ENCODE measurements at regions not wholly inside any gene's neighbourhood (a gene's known extent, or its start where the extent isn't known, plus 50 kb on each side); places are given as distances from the start of the nearest gene placed in this dataset.
A peak's percentile ranks its signal among the peaks of the same experiment; 100 is the strongest.

DNA sequence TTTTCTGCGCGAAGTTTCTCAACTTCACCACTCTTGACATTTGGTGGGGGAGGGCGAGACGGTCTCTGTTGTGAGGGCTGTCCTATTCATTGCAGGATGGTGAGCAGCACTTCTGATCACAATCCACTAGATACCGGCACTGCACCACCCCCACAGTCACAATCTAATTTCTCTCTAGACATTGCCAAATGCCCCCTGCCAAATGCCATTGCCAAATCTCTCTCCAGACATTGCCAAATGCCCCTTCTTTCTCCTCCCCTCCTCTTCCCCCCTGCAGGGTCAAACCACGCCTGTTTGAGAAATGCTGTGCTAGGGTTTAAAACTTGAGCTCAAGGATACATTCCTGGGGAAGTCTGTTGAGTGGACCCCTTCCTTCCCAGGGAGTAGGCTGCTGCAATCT is 603.5 kb upstream of the CDH4 start:
- DNase-seq = no peak

DNA sequence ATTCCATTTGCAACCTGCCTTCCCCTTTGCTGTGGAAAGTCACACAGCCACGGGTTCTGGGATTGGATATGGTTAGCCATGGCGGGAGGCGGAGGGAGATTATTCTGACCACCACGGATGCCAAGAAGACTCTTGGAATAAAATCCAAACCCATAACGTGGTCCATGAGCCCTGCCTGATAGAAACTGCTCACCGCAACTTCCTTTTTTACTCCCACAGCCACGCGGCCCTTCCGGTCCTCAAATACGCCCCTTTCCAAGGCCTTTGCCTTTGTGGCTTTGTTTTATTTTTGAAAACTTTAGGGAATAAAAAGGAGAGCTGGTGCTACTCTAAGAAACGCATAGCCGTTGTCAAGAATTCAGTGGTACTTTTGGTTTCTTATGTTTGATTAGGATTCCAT is 602.5 kb upstream of the CDH4 start:
- DNase-seq = no peak

DNA sequence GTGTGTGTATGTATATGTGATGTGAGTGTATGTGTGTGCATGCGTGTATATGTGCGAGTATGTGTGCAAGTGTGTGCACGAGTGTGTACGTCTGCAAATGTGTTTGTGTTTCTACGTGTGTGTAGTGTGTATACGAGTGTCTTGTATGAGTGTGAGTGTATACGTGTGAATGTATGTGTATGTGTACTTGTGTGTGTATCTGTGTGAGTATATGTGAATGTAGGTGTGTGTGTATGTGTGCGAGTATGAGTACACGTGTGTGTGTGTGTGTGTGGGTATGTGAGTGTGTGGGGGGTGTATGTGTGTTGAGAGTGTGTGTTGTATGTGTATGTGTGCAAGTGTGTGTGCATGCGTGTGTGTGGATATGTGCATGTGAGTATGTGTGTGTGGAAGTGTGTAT is 602.0 kb upstream of the CDH4 start:
- no peak for DNase-seq

DNA sequence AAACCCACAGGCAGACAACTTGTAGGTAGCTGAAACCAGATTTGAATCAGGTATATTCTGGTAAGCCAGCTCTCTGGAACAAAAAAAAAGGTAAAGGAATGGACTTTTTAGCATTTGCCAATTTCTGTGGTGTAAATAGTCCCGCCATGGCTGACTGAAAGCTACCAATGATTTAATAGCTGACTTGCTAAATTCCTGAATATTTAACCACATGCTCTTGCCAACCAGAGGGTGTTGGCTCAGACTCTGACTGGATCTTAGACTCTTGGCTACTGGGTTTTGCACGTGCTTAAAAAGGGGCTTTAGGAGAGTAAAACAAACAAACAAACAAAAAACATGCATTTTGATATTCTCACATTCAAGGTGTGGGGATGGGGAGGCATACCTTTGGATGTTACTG is 600.0 kb upstream of the CDH4 start:
- no peak for DNase-seq

DNA sequence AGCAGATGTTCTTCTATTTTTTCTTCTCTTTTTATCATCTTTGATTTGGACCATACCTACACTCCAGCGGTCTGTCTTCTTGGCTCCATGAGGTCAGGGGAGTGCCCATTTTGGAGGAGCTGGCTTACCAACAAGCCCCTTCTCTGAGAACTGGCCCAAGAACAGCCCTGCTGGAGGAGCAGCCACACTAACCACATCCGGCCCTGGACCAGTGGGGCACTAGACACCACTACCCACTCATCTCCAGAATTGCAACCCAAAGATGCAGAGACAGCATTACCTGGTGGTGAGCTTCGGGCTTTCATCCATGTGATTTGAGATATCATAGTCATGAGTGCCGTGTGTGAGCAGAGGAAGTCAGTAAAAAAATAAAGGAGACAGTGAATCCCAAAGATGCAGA is 599.4 kb upstream of the CDH4 start:
- DNase-seq = no peak

DNA sequence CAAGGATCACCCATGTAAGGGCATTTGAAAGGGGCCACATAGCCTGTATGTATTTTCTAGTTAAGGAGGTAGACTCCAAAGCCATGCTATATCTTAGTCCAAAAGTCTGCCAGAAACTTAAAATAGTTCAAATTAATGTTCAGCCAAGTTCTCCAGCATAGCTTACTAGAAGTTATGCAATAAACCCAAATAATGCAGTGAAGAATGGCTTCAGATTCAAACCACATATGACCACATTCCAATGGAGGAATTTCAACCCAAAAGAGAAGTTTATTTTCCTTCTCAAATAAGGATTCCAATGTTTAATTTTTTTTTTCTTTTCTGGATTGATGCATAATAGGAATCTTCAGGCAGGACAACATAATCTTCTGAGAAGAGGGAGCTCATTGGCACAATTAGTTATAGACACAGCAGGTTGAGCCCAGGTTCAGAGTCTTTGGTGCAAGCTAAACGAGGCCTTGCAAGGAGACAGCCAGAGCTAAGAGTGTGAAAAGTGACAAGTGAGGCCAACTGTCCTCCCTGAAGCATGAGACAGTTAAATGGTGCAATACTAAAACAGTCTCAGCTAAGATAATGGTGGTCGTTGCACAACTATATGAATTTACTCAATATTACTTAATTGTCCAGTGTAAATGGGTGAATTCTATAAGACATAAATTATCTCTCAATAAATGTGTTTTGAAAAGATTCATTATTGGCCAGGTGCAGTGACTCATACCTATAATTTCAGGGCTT is 598.8 kb upstream of the CDH4 start:
- DNase-seq = peak; percentile 56

DNA sequence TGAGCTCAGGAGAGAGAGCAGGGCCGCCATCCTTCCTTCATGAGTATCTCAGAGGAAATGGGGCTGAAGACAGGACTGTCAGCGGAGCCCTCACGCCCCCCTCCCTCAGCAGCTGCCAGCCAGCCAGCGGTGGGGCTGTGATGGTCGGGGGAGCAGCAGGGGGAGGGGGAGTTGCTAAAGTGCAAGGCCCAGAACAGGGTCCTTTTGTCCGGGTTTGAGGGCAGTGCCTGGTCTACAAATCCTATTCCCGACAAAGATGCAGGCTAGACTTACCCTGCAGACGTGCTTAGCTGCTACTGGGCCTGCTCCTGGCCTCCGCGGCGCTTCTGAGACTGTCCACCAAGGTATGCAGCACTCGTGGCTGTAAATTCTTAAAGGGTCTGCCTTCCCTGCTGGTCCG is 593.4 kb upstream of the CDH4 start:
- DNase-seq = no peak

DNA sequence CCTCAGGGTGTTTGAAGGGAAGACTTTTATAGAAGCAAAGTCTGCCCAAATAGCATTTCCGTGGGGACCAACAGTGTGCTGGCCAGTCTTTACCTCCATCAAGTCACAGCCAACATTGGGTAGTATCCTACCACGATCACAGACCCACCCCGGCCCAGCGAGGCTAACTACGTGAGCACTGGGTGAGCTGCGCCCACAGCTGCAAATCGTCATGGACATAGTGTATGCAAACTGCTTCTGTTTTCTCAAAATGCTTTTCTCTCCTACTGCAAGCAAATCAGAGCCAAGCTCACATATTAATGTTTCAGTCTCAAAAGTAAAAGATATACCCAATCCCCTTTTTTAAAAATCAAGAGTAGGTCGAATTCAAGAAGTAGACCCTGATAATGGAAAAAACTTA is 592.8 kb upstream of the CDH4 start:
- DNase-seq = no peak

DNA sequence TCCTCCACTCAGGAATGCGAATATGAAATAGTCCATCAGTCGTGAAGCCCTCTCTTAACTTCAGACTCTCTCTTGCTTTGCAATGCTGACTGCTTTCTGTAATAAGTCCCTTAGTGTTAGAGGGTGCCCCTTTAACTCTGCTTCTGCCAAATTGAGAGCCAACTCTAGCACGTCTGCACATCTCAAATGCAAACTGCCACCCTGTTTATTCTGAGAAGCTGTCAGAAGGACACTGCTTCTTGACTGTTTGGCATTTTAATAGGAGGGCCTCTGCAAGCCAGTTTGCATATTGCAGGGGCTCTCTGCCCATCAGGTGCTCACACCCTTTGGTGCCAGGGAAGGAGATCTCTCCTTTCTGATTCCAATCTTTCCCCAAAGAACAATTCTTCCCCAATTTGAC is 589.8 kb upstream of the CDH4 start:
- DNase-seq = no peak

DNA sequence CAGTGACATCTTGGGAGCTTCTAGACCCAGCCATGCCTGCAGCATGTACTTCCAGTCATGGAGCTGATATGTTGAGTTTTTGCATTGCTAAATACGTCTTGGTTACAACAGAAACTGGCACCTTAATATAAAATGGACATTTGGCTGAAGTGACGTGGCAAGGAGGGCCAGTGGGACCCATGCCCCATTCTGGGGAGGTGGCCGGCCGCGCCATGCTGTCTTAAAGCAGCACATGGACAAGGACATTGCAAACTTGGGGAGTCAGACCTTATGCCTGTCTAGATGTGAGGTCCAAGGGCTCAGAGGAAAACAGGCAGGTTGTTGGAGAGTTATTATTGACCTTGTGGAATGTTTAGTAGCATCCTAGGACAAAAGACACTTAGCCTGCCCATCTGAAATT is 588.0 kb upstream of the CDH4 start:
- no peak for DNase-seq

DNA sequence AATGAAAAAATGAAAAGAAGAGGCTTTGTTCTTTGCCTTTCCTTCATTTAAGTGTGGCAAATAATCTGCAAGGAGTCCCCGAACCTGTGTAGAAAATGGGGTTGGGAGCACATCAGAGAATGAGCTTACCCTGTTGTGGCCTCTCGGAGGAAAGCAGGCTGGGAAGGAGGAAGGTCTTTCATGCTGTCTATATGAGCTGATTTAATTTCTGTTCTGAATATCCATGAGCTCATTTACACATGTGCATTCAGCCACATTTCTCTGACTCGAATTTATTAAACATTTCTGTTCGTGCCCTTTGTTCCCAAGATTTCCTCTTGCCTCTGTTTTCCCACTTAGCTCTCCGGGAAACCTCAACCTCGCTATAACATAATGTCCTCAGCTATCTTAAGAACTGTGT is 584.4 kb upstream of the CDH4 start:
- no peak for DNase-seq

DNA sequence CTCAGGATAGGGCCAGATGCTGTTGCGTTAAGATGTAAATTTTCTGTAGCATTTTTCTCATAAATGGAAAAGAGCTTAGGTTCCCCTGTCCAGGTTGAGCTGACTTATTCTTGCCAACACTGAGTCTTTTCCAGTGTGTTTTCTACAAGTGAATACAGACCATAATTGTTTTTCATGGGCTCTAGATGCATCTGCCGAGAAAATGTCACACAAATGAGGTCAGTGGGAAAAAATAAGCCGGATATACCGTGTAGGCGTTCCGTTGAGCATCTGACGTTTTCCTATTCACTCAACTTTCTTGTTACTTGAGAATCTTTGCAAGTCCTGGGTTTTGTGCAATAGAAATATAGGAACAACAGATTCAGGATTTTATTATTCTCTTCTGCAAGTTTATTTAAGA is 582.9 kb upstream of the CDH4 start:
- DNase-seq = no peak

DNA sequence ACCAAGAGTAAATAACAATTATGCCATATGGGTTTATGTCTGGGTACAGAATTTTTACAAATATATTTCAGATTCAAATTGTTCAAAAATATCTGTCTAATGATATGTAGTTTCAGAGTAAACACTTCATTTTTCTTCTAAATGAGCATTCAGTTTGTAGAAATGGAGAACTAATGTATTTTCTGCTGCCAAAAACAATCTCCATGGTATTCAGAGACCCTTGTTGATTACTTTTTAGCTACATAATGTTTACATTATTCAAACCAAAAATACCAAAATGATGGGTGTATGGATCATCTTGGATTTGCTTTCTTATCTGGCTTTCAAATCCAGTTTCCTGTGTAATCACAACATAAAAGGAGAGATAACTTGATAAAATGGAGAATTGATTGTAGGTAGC is 576.0 kb upstream of the CDH4 start:
- DNase-seq = no peak

DNA sequence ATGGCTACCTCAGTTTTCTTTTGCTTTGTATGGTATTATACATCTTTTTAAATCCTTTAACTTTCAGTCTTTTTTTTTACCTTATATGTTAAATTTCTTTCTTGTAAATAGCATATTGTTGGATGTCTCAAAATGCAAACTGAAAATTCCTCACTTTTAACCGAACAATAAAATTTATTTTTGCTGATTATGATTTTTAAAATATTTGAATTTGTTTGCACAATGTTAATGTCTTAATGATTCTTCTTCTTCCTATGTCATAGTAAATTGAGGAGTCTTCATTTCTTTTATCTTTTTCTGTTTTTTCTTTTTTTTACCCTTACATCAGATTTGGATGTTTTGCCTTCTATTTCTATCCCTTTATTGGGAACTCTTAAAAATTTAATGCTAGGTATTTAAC is 574.2 kb upstream of the CDH4 start:
- DNase-seq = no peak

DNA sequence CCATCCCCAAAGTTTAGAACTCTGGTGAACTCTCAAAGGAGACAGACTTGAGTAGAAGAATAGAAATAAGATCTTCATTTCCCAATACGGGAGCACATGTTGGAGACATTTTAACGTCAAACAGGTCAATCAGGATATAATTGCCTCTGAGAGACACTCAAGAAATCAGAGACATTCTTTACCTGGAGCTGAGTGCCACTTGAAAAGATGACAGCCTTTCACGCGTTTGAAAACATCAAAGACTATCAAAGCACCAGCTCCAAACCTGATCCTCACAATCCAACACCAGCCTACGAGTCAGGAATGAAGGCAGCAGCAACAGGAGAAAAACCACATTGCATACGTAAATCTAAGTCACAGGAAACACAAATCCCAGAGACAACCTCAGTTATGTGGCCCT is 571.5 kb upstream of the CDH4 start:
- DNase-seq = no peak

DNA sequence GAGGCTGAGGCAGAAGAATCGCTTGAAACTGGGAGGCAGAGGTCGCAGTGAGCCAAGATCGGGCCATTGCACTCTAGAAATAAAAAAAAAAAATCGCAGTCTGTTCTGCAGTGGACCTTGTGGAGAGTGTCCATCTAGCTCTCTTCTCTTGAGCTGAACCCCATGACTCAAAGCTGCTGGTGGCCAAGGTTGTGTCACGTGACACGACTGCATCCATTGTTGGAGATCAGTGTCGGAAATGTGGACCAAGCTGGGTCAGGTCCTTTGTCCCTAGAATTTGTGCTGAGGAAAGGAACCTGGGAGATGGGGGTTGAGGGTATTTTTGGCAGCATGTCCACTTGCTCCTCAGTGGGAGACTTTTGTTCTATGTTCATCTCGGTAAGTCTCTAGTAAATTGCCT is 564.8 kb upstream of the CDH4 start:
- DNase-seq = no peak

DNA sequence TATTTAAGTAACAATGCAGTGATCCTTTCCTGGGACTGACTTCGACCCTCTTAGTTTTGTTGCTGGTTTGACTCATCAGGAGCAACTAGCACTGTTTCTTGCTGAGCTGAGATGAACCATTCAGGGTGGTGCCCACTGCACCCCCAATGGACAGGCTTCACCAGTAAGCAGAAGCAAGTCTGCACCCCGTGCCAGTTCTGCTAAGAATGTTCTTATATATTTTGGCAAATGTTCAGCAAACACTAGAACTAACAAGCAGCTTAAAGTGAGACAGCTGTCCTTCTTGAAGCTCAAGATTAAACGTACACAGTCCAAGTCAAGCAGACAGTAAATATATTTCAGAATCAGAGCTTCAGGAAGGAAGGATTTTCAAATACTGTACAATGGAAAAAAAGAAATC is 561.3 kb upstream of the CDH4 start:
- DNase-seq = no peak

DNA sequence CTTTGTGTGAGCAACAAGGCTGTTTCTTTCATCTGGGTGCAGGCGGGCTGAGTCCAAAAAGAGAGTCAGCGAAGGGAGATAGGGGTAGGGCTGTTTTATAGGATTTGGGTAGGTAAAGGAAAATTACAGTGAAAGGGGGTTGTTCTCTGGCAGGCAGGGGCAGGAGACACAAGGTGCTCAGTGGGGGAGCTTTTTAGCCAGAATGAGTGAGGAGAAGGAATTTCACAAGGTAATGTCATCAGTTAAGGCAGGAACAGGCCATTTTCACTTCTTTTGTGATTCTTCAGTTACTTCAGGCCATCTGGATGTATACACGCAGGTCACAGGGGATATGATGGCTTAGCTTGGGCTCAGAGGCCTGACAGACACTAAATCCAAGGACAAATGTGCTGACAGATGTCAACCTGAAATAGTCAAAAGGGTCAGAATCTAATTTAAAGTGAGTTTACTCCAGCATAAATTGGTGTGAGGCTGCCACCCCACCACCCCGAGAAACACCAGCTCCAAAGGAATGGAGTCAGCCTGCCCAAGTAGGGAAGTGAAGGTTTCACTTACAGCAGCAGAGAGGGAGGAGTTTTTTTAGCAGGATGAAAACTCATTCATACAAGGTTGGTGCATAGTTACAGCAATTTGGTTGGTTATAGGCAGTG is 560.0 kb upstream of the CDH4 start:
- no peak for DNase-seq

DNA sequence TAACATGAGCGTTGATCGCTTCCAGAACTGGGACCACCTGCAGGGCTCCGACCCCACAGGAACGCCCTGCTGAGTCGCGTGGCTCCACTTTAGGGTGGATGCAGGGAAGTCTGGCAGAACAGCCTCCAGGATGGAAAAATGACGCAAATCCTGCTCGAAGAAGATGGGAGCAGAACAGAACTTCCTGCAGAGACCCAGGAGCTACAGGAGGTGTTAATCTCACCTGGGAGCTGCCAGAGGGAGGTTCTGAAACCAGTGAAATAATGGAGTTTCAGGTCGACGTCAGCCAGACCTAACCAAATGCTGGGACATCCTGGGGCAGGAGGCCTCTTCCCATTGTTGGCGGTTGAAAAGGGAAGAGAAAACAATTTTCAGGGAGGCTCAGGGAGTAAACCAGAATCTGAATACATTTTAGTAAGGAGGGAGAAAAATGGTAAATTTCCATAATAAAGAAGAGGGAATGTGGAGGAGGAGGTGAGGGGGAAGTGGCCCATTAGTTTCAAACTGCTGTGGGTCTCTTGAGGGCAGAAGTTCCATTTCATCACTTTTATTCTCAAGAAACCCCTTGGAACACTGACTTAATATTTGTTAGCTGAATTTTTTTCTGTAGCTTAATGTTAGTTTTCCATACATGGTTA is 558.4 kb upstream of the CDH4 start:
- no peak for DNase-seq

DNA sequence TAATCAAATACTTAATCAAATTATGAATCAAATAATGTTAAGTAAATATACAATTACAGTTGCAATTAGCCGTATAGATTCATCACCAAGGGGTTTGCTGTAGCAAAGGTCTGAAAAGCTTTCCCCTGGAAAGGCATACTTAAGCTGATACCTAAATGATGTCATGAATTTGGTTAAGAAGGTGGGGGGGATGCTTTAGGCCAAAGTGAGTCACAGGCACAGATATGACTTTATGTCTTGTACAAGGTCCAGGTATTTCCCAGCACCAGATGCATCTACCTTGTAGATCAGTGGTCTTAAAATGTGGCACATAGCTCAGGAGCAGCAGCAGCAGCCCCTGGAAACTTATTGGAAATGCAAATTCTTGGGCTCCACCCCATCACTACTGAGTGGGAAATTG is 557.3 kb upstream of the CDH4 start:
- peak; percentile 74 for DNase-seq

DNA sequence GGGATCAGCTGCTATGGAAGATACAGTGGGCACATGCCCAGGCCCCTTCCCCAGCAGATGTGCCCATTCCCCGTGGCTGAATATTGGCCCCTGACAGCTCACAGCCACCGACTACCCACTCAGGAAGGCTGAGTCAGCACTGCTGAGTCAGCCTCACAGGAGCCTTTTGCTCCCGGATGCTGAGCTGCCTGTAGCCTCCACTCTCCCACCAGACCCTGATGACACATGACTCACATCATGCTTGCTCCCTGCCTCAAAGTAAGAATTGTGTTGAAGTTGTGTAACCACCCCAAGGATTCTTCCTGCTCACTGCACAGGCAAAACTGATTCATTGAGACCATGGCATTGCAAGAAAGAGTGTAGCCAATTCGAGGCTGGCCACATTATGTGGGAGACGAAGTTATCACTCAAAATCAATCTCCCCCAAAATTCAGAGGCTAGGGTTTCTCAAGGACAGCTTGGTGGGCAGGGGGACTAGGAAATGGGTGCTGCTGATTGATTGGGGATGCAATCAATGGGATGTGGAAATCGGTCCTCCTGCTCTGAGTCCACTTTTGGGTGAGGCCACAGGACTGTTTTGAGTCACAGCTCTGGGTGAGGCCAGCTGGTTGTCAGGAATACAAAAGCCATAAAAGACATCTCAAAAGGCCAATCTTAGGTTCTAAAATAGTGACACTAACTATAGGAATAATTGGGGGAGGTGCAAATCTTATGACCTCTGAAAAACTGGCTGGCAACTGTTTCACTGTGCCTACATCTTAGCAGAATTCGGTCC is 556.6 kb upstream of the CDH4 start:
- peak; percentile 97 for DNase-seq

DNA sequence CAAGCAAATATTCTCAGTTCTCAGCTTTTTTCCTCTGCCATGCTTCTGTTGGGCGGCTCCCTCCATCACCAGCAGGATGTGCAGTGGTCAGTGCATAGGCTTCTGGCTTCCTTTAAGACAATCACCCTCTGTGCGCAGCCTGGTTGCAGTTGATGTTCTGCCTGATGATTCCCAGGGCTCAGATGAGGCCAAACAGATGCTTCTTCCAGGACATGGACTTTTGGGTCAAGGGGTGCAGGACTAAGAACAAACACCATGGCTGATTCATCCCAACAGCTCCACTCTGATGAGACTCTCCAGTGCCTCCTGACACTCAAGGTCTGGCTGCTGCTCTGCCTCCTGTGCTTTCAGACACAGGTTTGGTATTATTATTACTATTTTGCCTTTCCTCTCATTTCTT is 554.8 kb upstream of the CDH4 start:
- DNase-seq = no peak

DNA sequence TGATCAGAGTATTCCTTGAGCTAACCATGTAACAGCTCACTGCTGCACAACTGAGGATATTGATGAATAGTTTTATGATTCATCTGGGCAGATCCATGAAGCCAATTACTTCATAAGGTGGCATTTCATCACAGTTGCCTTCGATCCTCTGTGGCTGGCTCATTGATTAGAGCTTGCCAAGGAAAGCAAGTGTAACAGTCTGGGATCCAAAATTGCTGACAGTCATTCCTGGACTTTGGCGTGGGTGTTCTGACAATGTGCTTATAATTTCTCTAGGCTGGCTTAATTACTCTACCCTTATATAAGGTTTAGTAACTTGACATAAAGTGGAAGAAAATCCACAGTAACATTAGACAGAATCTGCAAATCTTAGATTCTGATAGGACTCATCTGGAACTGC is 551.3 kb upstream of the CDH4 start:
- no peak for DNase-seq

DNA sequence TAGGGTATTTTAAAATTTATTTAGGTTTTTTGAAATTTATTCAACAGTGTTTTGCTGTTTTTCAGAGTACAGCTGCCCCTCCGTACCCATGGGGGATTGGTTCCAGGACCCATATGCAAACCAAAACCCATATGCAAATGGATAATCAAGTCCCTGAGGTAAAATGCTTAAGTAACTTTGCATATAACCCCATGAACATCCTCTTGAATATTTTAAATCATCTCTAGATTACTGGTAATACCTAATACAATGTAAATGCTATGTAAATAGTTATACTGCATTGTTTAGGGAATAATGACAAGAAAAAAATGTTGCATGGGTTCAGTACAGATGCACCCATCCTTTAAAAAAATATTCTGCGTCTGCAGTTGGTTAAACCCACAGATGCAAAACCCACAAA is 547.9 kb upstream of the CDH4 start:
- DNase-seq = no peak

All from fibroblast of skin of abdomen (primary cell).